ENCODE measurements at regions not wholly inside any gene's neighbourhood (a gene's known extent, or its start where the extent isn't known, plus 50 kb on each side); places are given as distances from the start of the nearest gene placed in this dataset.

DNA sequence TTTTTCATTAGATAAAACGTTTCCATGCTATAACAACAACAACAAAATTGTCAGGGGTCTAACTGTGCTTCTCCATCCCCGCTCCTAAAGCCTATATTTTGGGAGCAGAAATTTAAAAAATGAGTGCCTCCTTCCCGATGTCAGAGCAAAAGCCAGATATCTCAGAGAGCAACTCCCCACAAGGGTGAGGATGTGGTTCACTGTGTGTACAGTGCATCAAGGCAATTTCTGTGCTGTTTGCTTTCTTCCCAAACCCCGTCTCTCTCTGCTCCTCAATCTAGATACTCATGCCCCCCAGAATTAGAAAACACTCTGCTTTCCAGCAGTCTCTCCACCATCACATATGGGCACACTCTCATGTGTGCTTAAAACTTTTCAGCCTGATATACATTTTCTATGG, 76.7 kb upstream of the MBNL1 start:
- H3K27ac Mint-ChIP-seq, result peak overlapping the region; percentile 77
- peak overlapping the region; percentile 35 for H3K4me3 Mint-ChIP-seq
- H3K4me1 Mint-ChIP-seq, result peaks cover 72% of the 10 kb centered on the region
- peaks cover 5% of the 10 kb centered on the region for H3K9me3 Mint-ChIP-seq
- H3K36me3 Mint-ChIP-seq, result peaks cover 3% of the 10 kb centered on the region
- H3K27me3 Mint-ChIP-seq, result no peaks in the 10 kb centered on the region
- no peak for DNase-seq

DNA sequence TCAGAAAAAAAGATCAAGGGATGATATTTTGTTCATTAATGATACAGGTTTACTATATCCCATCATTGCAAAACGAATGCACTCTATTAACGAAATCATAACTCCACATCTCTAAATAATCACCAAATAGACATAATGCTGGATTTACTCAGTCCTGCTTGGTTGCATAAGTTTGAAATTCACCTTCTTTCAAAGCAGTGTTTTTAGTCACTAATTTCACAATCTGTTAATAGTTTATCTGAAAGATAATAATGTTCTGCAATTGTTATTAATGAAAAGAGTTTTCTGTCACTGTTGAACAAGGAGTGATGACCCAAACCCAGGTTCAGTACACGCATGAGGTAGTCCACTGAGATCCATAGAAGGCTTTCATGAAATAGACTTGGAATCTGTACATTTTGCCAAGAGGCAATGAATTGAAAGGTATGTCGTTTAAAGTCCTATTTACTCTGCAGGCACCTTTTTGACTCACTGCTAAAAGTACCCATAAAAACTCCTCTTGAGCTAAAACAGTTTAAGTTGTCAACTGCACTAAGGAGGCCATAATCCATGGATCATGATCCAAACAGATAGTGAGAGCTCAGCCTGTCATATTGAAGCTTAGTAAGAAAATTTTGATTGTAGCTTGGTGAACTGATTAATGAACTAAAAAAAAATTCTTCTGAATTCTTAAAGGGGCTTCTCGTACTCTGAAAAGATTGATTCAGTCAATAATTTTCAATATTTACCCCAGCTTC, 75.6 kb upstream of the MBNL1 start:
- H3K4me3 Mint-ChIP-seq, result peak overlapping the region; percentile 63
- H3K4me1 Mint-ChIP-seq, result peaks cover 75% of the 10 kb centered on the region
- peaks cover 5% of the 10 kb centered on the region for H3K9me3 Mint-ChIP-seq
- no peaks in the 10 kb centered on the region for H3K27me3 Mint-ChIP-seq
- H3K27ac Mint-ChIP-seq, result peak overlapping the region; percentile 89
- DNase-seq, result no peak
- peaks cover 3% of the 10 kb centered on the region for H3K36me3 Mint-ChIP-seq

DNA sequence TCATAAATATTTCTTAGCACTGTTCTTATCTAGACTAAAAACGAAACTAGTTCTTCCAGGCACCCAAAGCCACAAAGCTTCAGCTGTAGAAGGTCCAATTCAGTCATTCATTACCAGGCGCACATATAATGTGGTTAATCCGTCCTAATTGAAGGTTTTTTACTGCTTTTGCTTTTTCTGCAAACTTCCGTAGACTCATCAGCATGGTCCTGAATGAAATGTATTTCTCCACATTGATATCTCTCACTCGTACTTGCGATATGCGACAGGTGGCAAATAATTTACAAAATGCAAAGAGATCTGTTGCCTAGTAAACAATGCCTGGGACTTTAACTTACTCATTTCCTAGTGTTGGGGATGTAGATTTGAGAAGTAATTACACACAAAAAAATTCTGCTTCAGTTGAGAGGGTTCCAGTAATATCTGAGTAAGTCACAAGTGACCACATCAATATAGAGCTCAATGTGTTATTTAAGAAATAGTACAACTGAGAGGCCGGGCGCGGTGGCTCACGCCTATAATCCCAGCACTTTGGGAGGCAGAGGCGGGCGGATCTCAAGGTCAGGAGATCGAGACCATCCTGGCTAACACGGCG, 75.0 kb upstream of the MBNL1 start:
- Mint-ChIP-seq H3K9me3 (peaks cover 5% of the 10 kb centered on the region), H3K36me3 (peaks cover 3% of the 10 kb centered on the region), H3K4me1 (peaks cover 75% of the 10 kb centered on the region), H3K27ac (peak overlapping the region; percentile 89), H3K27me3 (no peaks in the 10 kb centered on the region), H3K4me3 (peak overlapping the region; percentile 63)
- DNase-seq, result no peak

DNA sequence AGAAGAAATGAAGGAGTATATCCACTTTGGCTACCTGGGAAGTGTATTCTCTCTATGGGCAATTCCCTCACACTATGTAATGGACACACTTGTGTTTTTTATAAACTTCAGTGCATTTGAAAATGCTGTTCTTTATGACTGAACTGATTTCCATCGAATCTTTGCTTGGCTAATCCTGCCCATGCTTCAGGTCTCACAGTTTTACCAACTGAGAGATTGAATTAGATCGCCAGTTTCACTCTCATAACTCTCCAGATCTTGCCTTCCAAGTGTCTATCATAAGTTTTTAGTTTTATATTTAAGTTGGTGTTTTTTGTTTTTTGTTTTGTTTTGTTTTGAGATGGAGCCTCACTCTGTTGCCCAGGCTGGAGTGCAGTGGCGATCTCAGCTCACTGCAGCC, 73.5 kb upstream of the MBNL1 start:
- H3K36me3 Mint-ChIP-seq, result peaks cover 3% of the 10 kb centered on the region
- peaks cover 76% of the 10 kb centered on the region for H3K4me1 Mint-ChIP-seq
- H3K27me3 Mint-ChIP-seq, result no peaks in the 10 kb centered on the region
- DNase-seq, result no peak
- H3K4me3 Mint-ChIP-seq, result no peak overlapping the region
- H3K27ac Mint-ChIP-seq, result peak overlapping the region; percentile 70
- H3K9me3 Mint-ChIP-seq, result peaks cover 5% of the 10 kb centered on the region

DNA sequence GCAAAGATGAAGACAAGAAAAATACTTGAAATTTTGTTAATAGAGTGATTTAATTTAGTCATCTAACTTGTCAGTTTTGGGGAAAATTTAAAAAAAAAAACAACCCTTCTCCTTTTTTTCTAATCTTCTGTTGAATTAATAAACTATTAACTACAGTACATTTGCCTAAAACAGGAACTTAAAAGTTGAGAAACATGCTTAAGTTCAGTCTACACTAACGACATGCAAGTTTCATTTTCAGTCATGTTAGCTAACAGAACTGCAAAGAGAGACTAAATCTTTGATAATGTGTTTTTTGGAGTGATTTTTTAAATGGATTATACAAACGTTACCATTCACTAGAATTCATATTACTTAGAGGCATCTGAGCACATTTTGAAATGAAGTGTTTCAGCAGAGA, 71.9 kb upstream of the MBNL1 start:
- DNase-seq, result no peak
- Mint-ChIP-seq H3K27ac (peak overlapping the region; percentile 98), H3K27me3 (no peaks in the 10 kb centered on the region), H3K4me3 (peak overlapping the region; percentile 84), H3K4me1 (peaks cover 77% of the 10 kb centered on the region), H3K36me3 (peaks cover 3% of the 10 kb centered on the region), H3K9me3 (peaks cover 5% of the 10 kb centered on the region)

DNA sequence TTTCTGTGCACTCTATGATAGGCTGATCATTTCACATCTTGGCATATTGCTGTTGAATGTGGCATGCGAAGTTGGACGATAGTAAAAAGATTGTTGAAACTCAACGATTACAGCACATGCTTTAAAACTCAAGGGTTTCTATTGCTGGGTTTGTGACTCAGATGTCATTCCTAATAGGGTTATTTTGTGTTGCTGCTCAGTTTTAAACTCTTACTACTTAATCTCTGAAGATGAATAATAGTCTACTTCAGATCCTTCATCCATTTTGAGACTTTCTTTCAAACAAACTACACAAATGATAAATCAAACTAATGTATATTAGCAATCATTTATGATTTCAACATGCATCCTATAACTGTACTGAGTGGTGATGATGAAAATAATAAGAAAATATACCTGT, 71.3 kb upstream of the MBNL1 start:
- Mint-ChIP-seq H3K27ac (peak overlapping the region; percentile 98), H3K9me3 (peaks cover 5% of the 10 kb centered on the region), H3K4me3 (peak overlapping the region; percentile 85), H3K27me3 (no peaks in the 10 kb centered on the region), H3K4me1 (peaks cover 72% of the 10 kb centered on the region), H3K36me3 (peaks cover 3% of the 10 kb centered on the region)
- DNase-seq, result no peak

DNA sequence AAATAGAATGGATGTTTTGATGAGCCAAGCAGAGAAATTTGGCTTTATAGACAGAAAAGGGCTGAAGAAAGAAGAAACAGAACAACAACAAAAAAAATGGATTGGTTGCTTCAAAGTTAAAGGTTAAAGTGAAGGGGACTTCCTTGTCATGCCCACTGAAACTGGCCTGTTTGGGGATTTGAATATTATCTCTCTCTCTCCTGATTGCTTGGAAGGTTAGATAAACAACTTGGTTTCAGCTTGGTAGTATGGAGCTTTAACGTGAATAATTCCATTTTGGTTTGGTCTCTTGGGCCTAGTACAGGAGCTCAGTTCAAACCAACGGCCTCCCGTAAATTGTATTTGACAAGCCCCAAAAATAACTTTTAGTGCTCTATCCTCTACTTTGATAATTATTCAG, 70.8 kb upstream of the MBNL1 start:
- Mint-ChIP-seq H3K27me3 (no peaks in the 10 kb centered on the region), H3K36me3 (peaks cover 3% of the 10 kb centered on the region), H3K4me3 (peak overlapping the region; percentile 85), H3K9me3 (peaks cover 5% of the 10 kb centered on the region), H3K27ac (peak overlapping the region; percentile 98), H3K4me1 (peaks cover 72% of the 10 kb centered on the region)
- DNase-seq, result no peak

DNA sequence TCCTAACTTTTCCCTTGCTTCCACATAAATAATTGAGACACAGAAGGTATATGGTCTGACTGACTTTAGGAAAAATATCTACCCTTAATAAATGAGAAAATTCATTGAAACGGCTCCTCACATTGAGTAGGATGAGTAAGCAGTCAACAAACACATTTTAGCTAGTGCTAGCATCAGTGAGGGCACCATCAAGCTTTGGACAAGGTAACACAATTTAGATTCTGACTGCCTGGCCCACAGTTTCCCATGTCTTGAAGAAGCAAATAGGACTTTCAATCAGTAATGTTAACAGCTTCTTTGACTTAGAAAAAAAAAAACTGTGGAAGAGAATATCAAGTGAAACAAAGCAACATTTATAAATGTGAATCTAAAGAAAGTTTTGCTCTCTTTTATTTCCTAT, 70.1 kb upstream of the MBNL1 start:
- no peak for DNase-seq
- Mint-ChIP-seq H3K27ac (peak overlapping the region; percentile 98), H3K36me3 (peaks cover 3% of the 10 kb centered on the region), H3K9me3 (peaks cover 5% of the 10 kb centered on the region), H3K4me1 (peaks cover 71% of the 10 kb centered on the region), H3K27me3 (no peaks in the 10 kb centered on the region), H3K4me3 (peak overlapping the region; percentile 85)

DNA sequence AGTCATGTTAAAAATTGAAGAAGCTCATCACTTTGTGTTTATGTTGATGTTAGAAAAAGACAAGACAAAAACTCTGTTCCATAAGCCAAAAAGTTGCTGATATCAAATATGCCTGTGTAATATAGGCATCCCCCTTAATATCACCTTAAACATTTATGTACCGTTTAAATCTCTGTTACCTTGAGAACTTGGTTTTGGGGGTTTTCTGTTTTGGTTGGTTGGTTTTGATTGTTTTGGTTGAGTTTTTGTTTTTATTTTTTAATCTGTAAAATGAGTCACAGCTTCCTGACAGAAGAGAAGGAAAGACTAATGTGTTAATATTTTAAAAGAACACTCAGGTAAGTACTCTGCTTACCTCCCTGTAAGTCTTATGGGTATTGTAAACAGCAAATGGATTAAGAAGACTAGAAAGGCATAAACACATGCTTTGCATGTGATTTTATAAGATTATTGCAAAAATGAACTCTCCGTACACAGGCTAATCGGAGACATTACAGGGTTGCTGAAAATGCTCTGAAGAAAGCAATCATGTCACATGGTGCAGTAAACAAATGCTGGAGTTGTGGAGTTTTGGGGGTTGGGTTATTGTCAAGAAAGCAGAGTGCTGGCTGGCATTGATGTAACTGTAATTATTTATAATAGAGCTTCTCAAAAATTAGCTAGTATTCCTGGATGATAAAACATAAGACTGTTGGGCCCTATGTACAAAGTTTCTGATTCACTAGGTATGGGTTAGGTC, 69.5 kb upstream of the MBNL1 start:
- H3K36me3 Mint-ChIP-seq, result peaks cover 3% of the 10 kb centered on the region
- H3K4me3 Mint-ChIP-seq, result peak overlapping the region; percentile 85
- peaks cover 69% of the 10 kb centered on the region for H3K4me1 Mint-ChIP-seq
- peaks cover 5% of the 10 kb centered on the region for H3K9me3 Mint-ChIP-seq
- peak overlapping the region; percentile 98 for H3K27ac Mint-ChIP-seq
- no peak for DNase-seq
- H3K27me3 Mint-ChIP-seq, result no peaks in the 10 kb centered on the region

DNA sequence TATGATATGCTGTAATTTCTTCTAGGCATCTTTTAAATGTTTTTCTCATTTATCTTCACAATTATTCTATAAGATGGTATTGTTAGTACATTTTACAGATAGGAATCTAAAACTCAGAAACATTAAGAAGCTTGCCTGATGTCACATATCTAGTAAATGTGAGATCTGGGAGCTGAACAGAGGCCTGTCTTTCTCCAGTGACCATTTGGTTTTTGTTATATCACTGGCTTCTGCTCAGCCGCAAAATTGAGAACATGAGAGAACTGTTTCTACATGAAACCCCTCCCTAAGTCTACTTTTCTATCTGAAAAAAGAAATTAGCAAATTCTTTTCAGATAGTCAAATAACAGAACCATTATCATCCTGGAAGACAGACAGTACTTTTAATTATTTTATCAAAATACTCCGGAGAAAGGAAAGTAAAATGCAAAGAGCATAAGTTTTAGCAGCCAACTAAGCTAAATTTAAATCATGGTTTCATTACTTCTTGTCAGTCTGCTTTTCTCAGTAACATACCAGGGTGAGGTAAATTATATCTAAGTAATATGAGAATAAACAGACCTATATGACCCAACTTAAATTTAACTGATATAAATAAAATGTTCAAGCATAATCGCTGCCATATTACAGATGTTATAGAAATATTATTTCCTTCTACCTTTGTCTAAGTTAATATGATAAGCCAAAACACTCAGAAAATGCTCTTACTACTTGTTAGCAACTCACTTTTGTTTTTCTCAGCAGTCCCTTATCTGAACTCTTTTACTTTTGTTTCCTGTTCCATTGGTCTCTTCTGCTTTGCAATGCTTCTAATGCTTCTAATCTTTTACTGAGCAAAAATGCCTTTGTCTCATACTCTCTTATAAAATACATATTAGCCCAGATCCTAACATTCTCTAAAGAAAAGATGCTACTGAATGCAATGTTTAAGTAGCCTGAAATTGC, 68.0 kb upstream of the MBNL1 start:
- Mint-ChIP-seq H3K9me3 (no peaks in the 10 kb centered on the region), H3K4me3 (peak overlapping the region; percentile 85), H3K27me3 (no peaks in the 10 kb centered on the region), H3K27ac (peak overlapping the region; percentile 98), H3K36me3 (no peaks in the 10 kb centered on the region), H3K4me1 (peaks cover 70% of the 10 kb centered on the region)
- no peak for DNase-seq

DNA sequence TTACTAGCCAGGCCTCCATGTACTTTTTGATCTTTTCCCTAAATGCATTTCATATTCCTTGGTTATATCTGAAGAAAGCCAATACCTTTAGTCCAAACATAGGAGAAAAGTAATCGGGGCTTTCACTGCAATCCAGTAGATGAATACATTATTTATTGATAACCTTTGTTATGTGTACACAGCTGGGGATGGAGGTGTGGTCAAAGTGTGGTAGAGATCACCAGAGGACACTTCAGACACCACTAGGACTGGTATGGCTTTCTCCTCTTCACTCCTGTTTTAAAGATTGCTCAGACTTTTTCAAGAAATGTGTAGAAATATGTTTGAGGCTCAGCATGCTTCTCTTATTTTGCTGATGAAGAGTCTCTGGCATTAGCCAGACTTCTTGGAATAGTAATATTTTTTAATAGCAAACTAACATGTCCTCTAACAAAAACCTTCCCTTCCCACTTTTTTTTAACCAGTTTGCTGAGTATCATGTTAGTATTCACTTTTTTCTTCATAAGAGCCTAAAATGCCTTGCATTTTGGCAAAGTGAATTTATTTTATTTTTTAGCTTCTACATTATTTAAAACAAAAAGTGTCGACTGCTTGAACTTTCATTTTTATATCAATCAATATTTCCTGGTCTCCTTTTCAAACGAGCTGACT, 65.6 kb upstream of the MBNL1 start:
- Mint-ChIP-seq H3K9me3 (peaks cover 6% of the 10 kb centered on the region), H3K27ac (peak overlapping the region; percentile 88), H3K27me3 (no peaks in the 10 kb centered on the region), H3K4me3 (peak overlapping the region; percentile 84), H3K4me1 (peaks cover 60% of the 10 kb centered on the region), H3K36me3 (peaks cover 13% of the 10 kb centered on the region)
- DNase-seq, result no peak

DNA sequence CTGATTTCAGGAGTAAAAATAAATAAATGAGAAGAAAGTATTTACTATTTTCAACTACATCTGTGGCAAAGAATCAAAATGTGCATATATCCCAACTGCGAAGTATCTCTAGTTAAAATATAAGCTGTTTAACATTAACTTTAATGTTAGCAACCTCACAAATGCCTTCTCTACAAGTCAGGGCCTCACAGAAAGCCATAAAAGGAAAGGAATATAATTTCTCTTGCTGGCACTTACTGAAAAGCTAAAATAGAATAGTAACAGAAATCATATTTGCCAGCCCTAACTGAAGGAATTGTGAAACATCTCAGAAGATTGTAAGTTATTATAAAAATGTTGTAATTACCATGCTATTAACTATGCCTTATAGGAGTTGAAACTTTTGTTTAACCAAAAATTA, 65.1 kb upstream of the MBNL1 start:
- H3K4me3 Mint-ChIP-seq, result peak overlapping the region; percentile 84
- peak overlapping the region; percentile 88 for H3K27ac Mint-ChIP-seq
- no peak for DNase-seq
- H3K9me3 Mint-ChIP-seq, result peaks cover 7% of the 10 kb centered on the region
- H3K27me3 Mint-ChIP-seq, result no peaks in the 10 kb centered on the region
- peaks cover 17% of the 10 kb centered on the region for H3K36me3 Mint-ChIP-seq
- peaks cover 60% of the 10 kb centered on the region for H3K4me1 Mint-ChIP-seq

DNA sequence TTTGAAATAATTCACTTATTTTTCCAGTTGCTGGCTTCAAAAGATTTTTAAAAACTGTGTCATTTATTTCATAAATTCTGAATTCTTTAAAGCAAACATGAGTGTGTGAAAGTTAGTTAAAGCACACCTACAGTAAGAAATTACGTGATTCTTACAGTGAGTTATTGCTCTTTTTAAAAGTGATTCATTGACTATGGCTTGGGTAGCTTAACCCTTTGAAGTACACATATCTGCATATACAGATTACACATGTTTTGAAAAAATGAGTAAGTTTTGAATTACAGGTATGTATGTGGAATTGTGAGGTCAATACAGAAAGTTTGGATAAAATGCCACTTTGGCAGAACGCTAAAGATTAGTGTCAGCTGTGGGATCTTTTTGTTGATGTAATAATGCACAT, 64.5 kb upstream of the MBNL1 start:
- Mint-ChIP-seq H3K27ac (peak overlapping the region; percentile 58), H3K36me3 (peaks cover 19% of the 10 kb centered on the region), H3K27me3 (no peaks in the 10 kb centered on the region), H3K4me1 (peaks cover 61% of the 10 kb centered on the region), H3K9me3 (peaks cover 7% of the 10 kb centered on the region), H3K4me3 (peak overlapping the region; percentile 61)
- no peak for DNase-seq

DNA sequence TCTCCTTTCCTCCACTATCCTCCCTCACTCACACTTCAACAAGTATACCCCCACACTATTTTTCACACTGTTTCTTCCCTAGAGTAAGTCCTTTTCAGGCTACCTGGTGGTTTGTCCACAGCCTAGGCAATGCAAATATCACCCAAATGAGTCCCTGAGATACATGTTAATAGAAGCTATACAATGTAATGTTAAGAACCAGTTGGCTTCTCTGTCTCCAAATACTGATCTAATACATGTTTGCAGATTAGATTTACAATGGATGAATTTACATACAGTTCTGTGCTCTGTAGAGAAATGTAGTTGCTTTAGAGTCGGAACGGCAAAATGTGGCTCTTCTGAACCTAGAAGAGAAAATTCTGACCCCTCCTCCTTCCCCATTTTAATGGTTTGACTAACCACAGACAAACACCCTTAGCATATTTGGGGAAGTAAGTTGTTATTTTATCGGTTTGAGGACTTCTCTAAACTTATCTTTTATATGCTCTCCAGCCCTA, 63.6 kb upstream of the MBNL1 start:
- DNase-seq, result no peak
- peaks cover 19% of the 10 kb centered on the region for H3K36me3 Mint-ChIP-seq
- no peaks in the 10 kb centered on the region for H3K27me3 Mint-ChIP-seq
- H3K4me1 Mint-ChIP-seq, result peaks cover 61% of the 10 kb centered on the region
- H3K9me3 Mint-ChIP-seq, result peaks cover 7% of the 10 kb centered on the region
- peak overlapping the region; percentile 73 for H3K4me3 Mint-ChIP-seq
- H3K27ac Mint-ChIP-seq, result peak overlapping the region; percentile 80

All from activated naive CD8-positive, alpha-beta T cell treated with anti-CD3 and anti-CD28 coated beads for 36 hours (primary cell).